ENCODE measurements at regions not wholly inside any gene's neighbourhood (a gene's known extent, or its start where the extent isn't known, plus 50 kb on each side); places are given as distances from the start of the nearest gene placed in this dataset.
A peak's percentile ranks its signal among the peaks of the same experiment; 100 is the strongest.

DNA sequence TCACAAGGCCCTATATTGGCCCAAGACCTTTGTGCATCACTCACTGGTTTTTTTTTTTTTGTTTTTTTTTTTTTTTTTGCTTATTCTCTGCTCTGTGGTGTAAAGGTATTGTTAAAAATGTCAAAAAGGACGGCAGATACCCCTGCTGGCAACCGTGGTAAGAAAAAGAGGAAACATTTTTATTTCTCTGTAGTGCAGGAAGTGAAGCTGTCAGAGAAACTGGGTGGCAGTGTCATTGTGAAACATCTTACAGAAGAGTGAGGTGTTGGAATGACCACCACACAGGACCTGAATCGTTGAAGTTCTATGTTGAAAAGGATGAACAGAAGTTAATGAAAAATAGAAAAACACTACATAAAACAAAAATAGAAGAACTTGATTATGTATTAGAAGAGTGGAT lies 346.4 kb downstream of the FGF9 start:
- Mint-ChIP-seq H3K4me1 (peaks cover 6% of the 10 kb centered on the region), H3K27ac (no peak overlapping the region), H3K36me3 (ENCODE audit: low read depth) (no peaks in the 10 kb centered on the region), H3K9me3 (no peaks in the 10 kb centered on the region), H3K27me3 (no peaks in the 10 kb centered on the region), H3K4me3 (no peak overlapping the region)
- peak; percentile 50 for ATAC-seq (ENCODE audit: low read depth)
- CTCF ChIA-PET: no interaction called here
- DNase-seq: no peak
- no peak for TF ChIP-seq CTCF (IDR thresholded peaks at IDR 0.05)
- POLR2A ChIA-PET: no interaction called here
- intact Hi-C loops (cut with micrococcal nuclease): no loop called here

DNA sequence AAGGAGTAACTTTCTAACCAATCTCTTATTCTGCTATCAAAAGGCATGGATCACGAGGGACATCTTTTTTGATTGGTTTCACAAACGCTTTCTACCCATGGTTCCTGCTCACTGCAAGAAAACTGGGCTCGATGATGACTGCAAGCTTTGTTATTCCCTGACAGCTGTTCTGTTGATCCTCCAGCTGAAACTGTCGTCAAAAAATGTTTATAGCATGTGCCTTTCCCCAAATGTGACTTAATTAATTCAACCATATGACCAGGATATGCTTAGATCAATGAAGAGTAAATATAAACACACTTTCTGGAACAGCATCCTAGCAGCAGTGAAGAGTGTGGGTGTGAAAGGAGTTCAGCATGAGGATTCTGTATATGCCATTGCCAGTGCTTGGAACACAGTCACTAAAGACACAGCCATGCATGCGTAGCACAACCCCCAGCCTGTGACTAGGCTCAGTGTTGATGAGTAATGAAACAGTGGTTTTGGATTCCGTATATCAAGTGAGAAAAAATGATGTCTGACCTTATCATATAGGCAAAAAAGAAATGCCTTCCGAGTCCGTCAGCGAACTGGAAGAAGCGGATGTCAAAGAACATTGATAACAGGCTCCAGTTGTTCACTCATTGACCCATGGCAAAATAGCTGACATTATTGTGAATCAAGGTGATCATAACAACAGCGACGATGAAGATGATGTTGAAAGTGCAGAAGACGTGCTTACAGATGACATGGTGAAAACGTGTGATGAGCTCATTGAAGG lies 347.4 kb downstream of the FGF9 start:
- H3K4me3 Mint-ChIP-seq: no peak overlapping the region
- H3K36me3 Mint-ChIP-seq (ENCODE audit: low read depth): no peaks in the 10 kb centered on the region
- ATAC-seq (ENCODE audit: low read depth): no peak
- intact Hi-C loops (cut with micrococcal nuclease): no loop called here
- no peaks in the 10 kb centered on the region for H3K27me3 Mint-ChIP-seq
- CTCF ChIA-PET: no interaction called here
- H3K4me1 Mint-ChIP-seq: peaks cover 6% of the 10 kb centered on the region
- DNase-seq: no peak
- no peaks in the 10 kb centered on the region for H3K9me3 Mint-ChIP-seq
- POLR2A ChIA-PET: no interaction called here
- no peak overlapping the region for H3K27ac Mint-ChIP-seq
- no peak for TF ChIP-seq CTCF (IDR thresholded peaks at IDR 0.05)

GRCh38 chr13:22018836-22019210 lies 347.9 kb downstream of the FGF9 start:
- peaks cover 6% of the 10 kb centered on the region for H3K4me1 Mint-ChIP-seq
- no peak overlapping the region for H3K27ac Mint-ChIP-seq
- CTCF ChIA-PET: no interaction called here
- H3K9me3 Mint-ChIP-seq: no peaks in the 10 kb centered on the region
- no peak for DNase-seq
- no peaks in the 10 kb centered on the region for H3K36me3 Mint-ChIP-seq (ENCODE audit: low read depth)
- POLR2A ChIA-PET: no interaction called here
- H3K4me3 Mint-ChIP-seq: no peak overlapping the region
- no peak for ATAC-seq (ENCODE audit: low read depth)
- H3K27me3 Mint-ChIP-seq: no peaks in the 10 kb centered on the region
- intact Hi-C loops (cut with micrococcal nuclease): no loop called here
- TF ChIP-seq CTCF (IDR thresholded peaks at IDR 0.05): no peak

DNA sequence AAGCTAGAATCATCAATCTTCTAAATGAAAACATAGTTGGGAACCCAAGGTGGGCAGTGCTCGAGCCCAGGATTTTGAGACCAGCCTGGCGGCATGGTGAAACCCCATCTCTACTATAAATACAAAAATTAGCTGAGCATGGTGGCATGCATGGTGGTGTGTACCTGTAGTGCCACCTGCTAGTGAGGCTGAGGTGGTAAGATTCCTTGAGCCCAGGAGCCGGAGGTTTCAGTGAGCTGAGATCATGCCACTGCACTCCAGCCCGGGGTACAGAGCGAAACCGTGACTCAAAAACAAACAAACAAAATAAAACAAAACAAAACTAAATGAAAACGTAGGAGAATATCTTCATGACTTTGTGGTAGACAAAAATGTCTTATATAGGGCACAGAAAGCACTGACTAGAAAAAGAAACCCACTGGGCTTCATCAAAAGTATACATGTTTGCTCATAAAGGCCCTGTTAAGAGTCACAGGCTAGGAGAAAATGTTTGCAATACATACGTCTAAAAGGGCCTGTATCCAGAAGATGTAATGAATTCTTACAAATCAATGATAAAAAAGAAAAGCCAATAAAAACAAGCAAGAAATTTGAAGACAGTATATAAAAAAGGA lies 353.6 kb downstream of the FGF9 start:
- ChIA-PET POLR2A (no interaction called here), CTCF (no interaction called here)
- no peak for DNase-seq
- Mint-ChIP-seq H3K4me1 (no peaks in the 10 kb centered on the region), H3K27ac (no peak overlapping the region), H3K9me3 (no peaks in the 10 kb centered on the region), H3K4me3 (no peak overlapping the region), H3K27me3 (no peaks in the 10 kb centered on the region), H3K36me3 (ENCODE audit: low read depth) (no peaks in the 10 kb centered on the region)
- TF ChIP-seq CTCF (IDR thresholded peaks at IDR 0.05): no peak
- intact Hi-C loops (cut with micrococcal nuclease): no loop called here
- no peak for ATAC-seq (ENCODE audit: low read depth)

DNA sequence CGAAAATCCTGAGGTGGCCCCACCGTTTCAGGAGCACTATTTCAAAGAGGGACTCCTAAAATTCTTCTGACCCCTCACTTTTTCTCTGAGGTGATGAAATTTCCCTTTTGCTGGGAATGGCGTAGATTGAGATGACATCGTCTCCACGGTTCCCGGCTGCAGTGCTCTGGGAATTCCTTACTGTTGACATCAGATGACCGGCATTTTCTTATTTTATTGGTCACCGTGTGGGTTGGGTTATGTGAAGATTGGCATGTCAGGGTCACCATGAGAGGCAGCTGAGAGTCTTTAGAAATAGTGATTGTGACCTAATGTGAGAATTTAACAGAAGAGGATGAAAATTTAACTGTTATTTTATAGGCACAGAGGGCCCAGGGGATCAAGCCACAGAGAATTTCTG lies 356.7 kb downstream of the FGF9 start:
- Mint-ChIP-seq H3K4me3 (no peak overlapping the region), H3K27ac (no peak overlapping the region), H3K36me3 (ENCODE audit: low read depth) (no peaks in the 10 kb centered on the region), H3K27me3 (no peaks in the 10 kb centered on the region), H3K9me3 (no peaks in the 10 kb centered on the region), H3K4me1 (no peaks in the 10 kb centered on the region)
- ATAC-seq (ENCODE audit: low read depth): no peak
- no peak for TF ChIP-seq CTCF (IDR thresholded peaks at IDR 0.05)
- CTCF ChIA-PET: no interaction called here
- POLR2A ChIA-PET: no interaction called here
- DNase-seq: no peak
- intact Hi-C loops (cut with micrococcal nuclease): no loop called here
